GM12875 (cell line): ENCODE measurements at regions not wholly inside any gene's neighbourhood (a gene's known extent, or its start where the extent isn't known, plus 50 kb on each side); places are given as distances from the start of the nearest gene placed in this dataset.

Experiments
- H3K4me3 ChIP-seq: one replicate; pipeline ENCODE4 v1.5.1; 2011; ENCODE audit warnings: low read depth, low read length, control low read depth
- CTCF ChIP-seq: IDR thresholded peaks from 2 replicates; pipeline ENCODE4 v1.5.1; 2011; ENCODE audit warnings: low read depth, mild to moderate bottlenecking, control low read depth, inconsistent platforms, low read length, moderate library complexity, borderline replicate concordance; ENCODE audit not compliant: insufficient read depth

- no peak overlapping the region for H3K4me3 ChIP-seq
- no peak for TF ChIP-seq CTCF
Measured at GRCh38 chr2:35347561-35347960, 1008.0 kb upstream of the CRIM1 start.

DNA sequence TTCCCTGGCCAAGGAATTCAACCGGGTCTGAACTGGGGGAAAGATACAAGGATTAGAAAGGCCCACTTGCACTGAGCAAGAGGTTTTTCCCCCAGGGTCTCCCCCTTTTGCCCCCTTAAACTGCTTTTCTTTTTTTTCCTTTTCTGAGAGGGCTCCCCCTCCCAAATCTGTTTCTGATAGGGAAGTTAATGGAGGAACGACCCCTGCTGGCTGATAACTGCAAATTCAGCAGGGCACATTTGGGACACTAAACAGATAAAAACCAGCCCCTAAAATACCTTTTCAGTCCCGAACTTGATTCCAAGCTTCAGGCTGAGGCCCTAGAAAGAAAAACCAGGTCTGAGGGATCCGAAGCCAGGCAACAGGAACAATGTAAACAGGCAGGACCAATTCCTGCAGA is 1012.4 kb upstream of the CRIM1 start:
- TF ChIP-seq CTCF, result peak; percentile 38; the same call in 1 of the 2 replicates
- no peak overlapping the region for H3K4me3 ChIP-seq

DNA sequence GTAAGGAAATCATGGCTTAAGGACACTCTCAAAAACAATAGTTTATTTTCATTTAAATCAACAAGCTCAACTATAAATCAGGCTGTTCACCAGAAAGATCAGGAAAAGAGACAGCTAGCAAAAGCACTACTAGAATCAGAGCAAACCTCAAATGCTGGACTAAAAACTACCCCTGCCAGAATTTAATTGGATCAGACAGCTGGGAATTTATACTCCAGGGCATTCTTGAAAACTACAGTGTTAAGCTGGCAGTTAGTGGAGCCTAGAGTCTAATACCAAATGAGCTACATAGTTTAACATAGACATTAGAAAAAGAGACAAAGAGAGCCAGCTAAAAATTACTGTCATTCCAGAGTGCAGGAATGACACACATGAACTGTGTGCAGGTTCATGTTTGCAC is 1016.4 kb upstream of the CRIM1 start:
- TF ChIP-seq CTCF, result no peak

DNA sequence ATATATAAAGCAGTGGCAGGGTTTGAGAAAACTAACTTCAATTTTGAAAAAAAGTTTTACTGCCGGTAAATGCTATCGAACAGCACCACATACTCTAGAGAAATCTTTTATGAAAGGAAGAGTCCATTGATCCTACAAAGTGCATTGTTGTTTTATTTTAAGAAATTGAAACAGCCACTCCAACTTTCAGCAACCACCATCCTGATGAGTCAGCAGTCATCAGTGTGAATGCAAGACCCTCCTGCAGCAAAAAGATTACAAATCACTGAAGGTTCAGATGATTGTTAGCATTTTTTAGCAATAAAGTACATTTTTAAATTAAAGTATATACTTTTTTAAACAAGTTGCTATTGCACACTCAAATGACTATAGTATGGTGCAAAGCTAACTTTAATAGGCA is 1017.7 kb upstream of the CRIM1 start:
- H3K4me3 ChIP-seq, result no peak overlapping the region
- TF ChIP-seq CTCF, result no peak

More for the DNA sequence above, 1016.4 kb upstream of the CRIM1 start:
- H3K4me3 ChIP-seq, result no peak overlapping the region

GRCh38 chr2:35314049-35314448 is 1041.5 kb upstream of the CRIM1 start:
- H3K4me3 ChIP-seq, result no peak overlapping the region
- no peak for TF ChIP-seq CTCF

GRCh38 chr2:35301369-35301768 is 1054.2 kb upstream of the CRIM1 start:
- TF ChIP-seq CTCF, result no peak
- no peak overlapping the region for H3K4me3 ChIP-seq

DNA sequence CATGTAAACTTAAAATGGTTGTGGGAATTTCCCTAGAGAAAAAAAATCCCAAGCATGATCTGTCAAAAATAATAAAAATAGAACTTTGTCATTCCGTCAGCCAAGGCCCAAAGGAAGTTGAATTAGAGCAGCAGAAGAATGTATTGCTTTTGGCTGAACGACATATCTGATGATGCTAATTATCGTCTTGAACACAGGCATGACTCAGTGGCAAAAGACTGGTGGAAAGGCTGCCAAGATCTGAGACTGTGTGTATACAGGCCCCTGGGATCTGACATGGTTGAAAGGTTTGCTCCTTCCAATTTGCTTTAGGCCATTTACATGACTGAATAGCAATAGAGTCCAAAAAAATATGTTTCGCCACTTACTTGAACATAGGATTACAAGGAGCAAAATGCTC is 1057.1 kb upstream of the CRIM1 start:
- H3K4me3 ChIP-seq, result no peak overlapping the region
- no peak for TF ChIP-seq CTCF
